Epithelial cell of esophagus (primary cell): ENCODE measurements at regions not wholly inside any gene's neighbourhood (a gene's known extent, or its start where the extent isn't known, plus 50 kb on each side); places are given as distances from the start of the nearest gene placed in this dataset.
A peak's percentile ranks its signal among the peaks of the same experiment; 100 is the strongest.

Experiments
- DNase-seq: peaks from one replicate; pipeline ENCODE4 v3.0.0; 2010; ENCODE audit warnings: low read depth
- H3K4me3 ChIP-seq: 2 replicates; pipeline ENCODE4 v1.5.1; 2011; ENCODE audit warnings: mild to moderate bottlenecking, low read length, control low read depth
- TF ChIP-seq, protein P1 (sequence below): IDR thresholded peaks from 2 replicates; pipeline ENCODE4 v1.5.1; 2011; ENCODE audit warnings: low read depth, mild to moderate bottlenecking, low read length, control low read depth, inconsistent platforms; ENCODE audit not compliant: insufficient read depth; ENCODE audit errors: missing control alignments

DNA sequence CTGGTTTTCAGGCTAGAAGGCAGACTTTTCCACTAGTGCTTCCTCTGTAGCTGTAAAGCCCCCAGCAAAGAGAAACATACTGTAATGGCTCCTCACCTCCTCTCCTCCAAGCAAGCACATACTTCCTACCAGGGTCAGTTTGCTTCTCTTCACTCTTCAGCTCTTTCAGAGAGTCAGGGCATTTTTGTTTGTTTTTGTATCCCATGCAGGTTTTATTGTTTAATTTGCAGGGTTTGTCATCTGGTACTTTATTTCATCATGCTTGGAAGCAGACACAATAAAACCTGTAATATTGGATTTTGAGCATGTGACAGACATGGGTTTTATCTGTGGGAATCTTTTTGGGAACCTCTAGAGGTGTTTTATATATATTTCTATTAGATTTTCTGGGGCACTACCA lies 753.3 kb upstream of the ROBO1 start:
- DNase-seq = no peak
- no peak overlapping the region for H3K4me3 ChIP-seq
- TF ChIP-seq, protein P1, sequence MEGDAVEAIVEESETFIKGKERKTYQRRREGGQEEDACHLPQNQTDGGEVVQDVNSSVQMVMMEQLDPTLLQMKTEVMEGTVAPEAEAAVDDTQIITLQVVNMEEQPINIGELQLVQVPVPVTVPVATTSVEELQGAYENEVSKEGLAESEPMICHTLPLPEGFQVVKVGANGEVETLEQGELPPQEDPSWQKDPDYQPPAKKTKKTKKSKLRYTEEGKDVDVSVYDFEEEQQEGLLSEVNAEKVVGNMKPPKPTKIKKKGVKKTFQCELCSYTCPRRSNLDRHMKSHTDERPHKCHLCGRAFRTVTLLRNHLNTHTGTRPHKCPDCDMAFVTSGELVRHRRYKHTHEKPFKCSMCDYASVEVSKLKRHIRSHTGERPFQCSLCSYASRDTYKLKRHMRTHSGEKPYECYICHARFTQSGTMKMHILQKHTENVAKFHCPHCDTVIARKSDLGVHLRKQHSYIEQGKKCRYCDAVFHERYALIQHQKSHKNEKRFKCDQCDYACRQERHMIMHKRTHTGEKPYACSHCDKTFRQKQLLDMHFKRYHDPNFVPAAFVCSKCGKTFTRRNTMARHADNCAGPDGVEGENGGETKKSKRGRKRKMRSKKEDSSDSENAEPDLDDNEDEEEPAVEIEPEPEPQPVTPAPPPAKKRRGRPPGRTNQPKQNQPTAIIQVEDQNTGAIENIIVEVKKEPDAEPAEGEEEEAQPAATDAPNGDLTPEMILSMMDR = no peak

DNA sequence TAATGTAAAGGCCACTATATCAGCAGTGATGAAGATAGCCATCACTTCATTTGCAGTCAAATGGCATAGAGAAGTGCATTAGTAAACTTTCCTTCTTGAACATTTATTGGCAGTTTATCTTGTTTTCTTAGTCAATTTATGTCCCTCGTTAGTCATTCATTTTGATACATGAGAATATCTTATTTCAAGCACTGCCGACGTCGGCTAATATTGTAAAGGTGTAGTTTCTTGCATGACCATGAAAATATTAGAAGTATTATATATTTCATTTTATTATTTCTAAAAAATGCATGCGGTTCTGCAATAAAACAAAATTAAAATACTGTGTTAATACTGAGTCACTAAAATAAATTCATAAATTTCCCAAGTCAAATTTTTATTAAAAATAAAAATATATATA lies 751.6 kb upstream of the ROBO1 start:
- TF ChIP-seq, protein P1 = no peak
- no peak for DNase-seq
- H3K4me3 ChIP-seq = no peak overlapping the region

DNA sequence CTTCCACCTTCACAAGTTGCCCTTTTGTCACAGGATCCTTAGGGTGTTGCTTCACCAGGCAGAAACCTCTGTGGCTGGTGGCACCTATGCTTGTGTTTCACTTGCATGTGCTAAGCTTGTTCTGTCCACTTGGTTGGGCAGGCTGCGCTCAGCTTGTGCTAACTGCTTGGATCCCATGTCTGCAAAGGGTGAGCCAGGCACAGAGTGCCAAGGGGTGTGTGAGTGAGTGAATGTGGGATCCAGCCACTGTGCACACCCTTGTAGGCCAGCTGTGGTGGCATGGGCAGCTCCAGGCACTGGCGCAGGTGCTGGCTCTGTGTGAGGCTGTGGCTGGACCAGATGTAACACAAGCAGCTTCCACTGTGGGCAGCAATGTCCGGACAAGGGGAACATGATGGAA lies 728.7 kb upstream of the ROBO1 start:
- TF ChIP-seq, protein P1 = no peak
- DNase-seq = no peak
- no peak overlapping the region for H3K4me3 ChIP-seq

DNA sequence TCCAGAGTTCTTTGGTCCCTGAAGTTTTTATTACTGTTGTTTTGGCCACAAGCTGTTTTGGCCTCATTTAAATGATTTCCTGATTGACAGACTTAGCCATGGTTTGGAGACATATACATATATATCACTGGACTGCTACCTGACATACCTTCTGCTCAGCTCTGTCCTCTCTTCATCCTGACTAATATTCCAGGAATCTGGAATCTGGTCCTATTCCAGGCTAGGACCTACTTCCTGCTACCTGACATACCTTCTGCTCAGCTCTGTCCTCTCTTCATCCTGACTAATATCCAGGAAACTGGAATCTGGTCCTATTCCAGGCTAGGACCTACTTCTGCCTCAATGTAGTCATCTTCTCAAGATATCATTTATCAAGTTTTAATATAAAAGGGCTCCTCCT lies 724.4 kb upstream of the ROBO1 start:
- H3K4me3 ChIP-seq = no peak overlapping the region
- peak; percentile 6 for DNase-seq
- TF ChIP-seq, protein P1 = no peak

DNA sequence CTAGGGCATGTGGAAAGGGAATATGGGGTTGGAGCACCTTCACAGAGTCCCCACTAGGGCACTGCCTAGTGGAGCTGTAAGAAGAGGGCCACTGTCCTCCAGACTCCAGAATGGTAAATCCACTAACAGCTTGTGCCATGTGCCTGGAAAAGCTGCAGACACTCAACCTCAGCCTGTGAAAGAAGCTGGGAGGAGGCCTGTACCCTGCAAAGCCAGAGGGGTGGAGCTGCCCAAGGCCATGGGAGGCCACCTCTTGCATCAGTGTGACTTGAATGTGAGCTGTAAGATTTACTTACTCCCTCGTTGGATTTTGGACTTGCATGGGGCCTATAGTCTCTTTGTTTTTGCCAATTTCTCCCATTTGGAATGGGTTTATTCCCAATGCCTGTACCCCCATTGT lies 705.2 kb upstream of the ROBO1 start:
- no peak for DNase-seq
- TF ChIP-seq, protein P1 = no peak
- no peak overlapping the region for H3K4me3 ChIP-seq

DNA sequence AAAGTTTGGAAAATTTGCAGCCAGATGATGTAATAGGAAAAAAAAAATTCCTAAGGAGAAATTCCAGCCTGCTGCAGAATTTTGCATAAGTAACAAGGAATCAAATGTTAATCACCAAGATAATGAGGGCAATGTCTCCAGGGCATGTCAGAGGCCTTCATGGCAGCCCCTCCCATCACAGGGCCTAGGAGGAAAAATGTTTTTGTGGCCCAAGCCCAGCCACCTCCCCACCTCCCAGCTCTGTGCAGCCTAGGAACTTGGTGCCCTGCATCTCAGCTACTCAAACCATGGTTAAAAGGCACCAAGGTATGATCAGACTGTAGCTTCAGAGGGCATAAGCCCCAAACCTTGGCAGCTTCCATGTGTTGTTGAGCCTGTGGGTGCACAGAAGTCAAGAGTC lies 704.7 kb upstream of the ROBO1 start:
- TF ChIP-seq, protein P1 = no peak
- no peak for DNase-seq
- H3K4me3 ChIP-seq = no peak overlapping the region

DNA sequence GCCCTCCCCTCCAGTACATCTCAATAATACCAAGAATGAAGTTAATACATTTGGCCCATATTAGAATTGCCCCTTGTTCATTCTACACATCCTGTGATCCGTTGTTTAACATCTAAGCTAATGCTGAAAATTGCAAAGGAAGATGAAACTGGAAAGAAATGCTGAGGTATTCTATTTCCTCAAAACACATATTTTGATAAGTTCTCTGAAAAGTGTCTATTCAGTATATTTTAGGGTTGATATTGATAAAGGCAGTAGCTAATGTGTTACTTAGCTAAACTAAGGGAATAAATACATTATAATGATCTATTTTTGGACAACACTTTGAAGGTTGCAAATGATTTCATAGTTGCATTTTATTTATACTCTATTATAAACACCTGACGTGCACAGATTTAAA lies 702.6 kb upstream of the ROBO1 start:
- DNase-seq = no peak
- H3K4me3 ChIP-seq = no peak overlapping the region
- TF ChIP-seq, protein P1 = no peak
